ENCODE measurements at regions not wholly inside any gene's neighbourhood (a gene's known extent, or its start where the extent isn't known, plus 50 kb on each side); places are given as distances from the start of the nearest gene placed in this dataset.
"Not testable (repeated sequence)": the region's sequence is repeated elsewhere in the genome, so short reads cannot be mapped to it uniquely, and the experiment has no call there.

DNA sequence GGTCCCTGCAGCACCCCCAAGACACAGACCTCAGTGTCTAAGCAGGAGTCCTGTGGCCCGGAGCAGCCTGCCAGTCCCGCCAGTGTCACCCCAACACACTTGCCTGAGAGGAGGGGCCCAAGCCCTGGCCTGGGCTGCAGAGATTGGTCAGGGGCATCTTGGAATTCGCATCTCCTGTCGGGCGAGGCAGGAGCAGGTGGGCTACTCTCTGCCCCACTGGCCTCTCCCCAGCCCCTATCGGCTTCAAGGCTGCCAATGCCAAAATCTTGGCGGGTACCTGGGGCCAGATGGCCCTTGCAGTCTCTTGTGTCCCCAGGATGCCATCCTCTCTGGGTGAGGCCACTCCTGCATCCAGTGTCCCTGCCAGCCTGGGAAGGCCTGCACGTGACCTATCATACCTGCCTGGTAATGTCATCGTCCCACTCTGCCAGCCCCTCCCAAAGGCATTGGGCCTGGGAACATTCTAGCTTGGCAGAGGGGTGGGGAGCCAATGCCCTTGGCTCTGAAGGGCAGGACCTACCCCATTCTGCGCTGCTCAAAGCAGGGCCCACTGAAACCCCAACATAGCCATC is 304.6 kb downstream of the CCDC74A start:
- DNase-seq; intact Hi-C loops (cut with DNase I): not testable (repeated sequence)

DNA sequence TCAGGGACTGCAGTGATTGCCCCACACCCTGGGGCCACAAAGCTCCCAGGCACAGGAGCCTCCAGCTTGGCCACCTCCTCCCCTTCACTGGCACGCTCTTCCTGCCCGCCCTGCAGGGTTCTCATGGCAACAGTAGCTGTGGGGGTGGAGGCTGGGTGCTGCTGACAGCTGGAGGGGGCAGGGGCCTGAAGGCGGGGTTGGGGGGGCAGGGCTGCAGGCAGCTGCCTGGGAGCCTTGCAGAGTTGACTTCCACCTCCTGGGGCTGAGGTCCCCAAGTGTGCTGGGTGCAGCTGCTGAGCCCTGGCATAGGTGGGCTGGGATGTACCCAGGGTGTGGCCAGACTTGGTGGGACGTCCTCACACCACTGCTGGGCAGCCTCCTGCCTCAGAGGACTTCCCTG is 305.2 kb downstream of the CCDC74A start:
- peak in 36 of 42 donors; percentile 16 to 85 (median 61) for DNase-seq
- intact Hi-C loops (cut with DNase I) = not testable (repeated sequence)

DNA sequence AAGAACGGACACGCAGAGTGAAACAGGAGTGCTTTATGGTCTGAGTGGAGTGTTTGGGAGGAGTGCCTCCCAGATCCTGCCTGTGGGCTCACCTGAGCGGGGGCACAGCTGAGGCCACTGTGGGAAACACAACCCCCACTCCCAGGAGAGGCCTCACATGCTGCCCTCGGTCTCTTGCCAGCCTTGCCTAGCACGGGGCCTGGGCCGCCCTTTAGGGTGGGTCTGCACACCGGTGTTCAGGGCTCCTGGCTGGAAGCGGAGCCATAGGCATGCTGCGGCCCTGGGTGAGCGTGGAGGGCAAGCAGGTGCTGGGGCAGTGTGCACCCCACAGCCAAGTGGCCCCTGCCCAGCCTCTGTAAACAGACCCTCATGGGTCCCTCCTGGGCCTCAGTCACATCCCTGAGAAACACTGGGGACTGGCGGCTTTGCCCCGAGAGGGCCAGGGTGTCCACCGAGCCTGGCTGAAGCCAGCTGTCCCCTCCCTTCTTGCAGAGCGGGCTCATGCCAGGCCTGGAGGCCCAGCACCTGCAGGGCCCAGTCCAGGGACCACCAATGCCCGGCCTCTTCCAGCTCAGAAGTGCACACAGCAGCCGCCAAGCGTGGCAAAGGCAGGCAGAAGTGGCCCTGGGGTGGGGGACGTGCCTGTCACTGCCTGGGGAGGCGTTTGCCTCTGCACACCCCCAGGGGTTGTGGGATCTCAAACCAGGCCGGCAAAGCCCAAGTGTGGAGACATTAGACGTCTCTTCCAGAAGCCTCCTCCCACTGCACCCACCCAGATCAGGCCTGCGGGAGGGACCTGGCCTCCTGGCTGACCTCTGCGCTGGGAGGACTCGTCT is 305.9 kb downstream of the CCDC74A start:
- intact Hi-C loops (cut with DNase I); DNase-seq: not testable (repeated sequence)

DNA sequence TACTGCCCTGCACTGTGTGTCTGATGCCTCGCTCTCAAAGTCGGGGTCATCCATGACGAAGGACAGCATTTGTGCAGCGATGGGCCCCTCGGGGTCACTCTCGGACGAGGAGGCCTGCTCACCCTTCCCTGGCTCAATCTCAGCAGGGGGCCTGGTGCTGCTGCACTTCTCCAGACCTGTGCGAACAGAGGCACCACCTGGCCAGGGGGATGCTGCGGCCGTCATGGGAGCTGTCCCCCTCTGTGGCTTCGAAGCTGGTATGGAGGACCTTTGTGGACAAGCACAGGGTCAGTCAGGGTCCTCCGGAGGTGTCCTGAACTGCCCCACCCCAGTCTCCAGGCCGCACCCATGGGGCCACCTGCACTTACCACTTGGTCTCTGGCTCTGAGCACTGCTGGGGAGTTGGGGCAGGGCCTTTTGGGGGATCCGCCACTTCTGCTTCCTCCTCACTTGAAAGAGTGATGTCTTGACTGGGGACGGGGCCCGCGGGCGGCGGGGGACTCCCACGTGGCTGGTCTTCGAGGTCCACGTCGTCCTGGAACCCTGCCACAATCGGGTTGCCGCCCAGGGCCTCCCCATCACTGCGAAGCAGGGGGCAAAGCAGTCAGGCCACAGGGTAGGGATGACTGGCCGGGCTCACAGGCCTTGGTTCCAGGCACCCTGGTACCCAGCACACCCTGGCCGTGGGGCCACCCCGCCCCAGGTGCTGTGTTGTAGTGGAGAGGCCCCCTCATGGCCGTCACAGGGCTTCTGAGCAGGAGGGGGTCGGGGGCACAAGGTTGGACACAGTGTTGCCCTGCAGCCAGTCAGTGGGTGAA is 306.7 kb downstream of the CCDC74A start:
- intact Hi-C loops (cut with DNase I); DNase-seq: not testable (repeated sequence)

DNA sequence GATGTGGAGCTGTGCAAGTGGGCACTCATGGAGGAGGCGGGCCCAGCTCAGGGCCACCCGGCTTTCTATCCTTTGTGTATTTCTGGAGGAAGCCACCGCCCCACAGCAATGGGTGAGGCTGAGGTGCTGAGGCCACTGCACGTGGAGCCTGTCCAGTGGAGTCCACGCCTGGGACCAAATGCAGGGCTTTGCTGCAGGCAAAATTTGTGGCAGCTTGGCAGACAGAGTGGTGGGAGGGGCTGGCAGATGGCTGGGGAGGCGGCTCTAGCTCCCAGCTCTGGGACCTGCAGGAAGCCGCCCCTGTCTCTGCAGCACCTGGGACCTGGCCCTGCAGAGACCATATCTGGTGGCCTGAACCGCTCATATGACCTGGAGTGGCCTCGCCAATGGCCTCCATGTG is 307.3 kb downstream of the CCDC74A start:
- intact Hi-C loops (cut with DNase I) = not testable (repeated sequence)
- DNase-seq = peak in 1 of 42 donors; percentile 12

- DNase-seq = no peak
- intact Hi-C loops (cut with DNase I) = no loop called here
Observed at GRCh38 chr2:131835621-131836091, 308.0 kb downstream of the CCDC74A start.

DNA sequence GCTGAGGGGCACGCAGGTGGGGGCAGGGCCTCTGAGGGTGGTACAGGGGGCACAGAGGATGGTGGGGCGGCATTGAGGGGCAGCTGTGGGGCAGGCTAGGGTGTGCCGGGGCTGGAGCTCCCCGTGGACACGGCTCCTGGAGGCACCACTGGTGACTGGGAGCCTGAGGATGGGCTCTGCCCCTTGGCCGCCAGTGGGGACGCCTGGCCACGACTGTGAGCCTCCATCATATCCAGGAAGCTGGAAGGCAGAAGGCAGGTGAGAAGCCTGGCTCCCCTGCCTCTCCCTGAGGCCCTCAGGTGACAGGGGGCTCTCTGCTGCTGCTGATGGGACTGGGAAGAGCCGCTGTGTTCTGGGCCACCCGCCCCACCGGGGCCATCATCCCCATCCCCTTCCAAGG is 308.4 kb downstream of the CCDC74A start:
- intact Hi-C loops (cut with DNase I); DNase-seq: not testable (repeated sequence)

DNA sequence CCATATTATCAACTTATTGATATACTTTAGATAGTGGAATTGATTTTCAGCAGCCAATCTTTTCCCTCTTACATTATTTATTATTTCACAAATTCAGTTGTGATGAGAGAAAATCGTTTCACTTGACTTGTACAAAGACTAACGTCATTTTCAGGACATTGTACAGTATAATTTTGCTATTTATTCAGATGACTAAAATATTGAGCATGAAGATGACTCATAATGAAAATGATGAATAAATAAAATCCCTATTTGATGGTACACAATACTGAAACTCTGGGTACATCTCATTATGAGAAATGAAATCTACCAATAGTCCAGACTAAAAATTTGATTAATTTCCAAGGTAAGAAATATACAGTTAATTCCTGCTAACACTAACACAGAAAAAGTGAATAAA is 316.4 kb downstream of the CCDC74A start:
- intact Hi-C loops (cut with DNase I); DNase-seq: not testable (repeated sequence)

DNA sequence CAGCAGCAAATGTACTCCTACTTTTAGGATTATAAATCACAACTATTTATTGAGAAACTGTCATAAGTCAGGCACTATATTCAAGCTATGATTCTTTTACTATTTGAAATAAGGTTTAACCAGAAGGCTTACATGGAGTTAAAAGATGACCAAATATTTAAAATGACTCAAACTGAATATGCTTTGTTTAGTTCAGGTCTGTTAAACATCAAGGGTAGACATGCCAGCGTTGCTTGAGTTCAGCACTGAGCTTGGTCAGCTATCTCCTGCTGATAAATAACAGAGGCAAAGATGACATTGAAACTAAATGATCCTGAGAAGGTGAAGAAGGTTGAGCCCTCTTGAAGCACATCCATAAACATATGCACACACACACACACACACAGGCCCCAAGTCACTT is 305.6 kb downstream of the ANKRD30BL start:
- intact Hi-C loops (cut with DNase I) = not testable (repeated sequence)

GRCh38 chr2:131858197-131858596 is 303.6 kb downstream of the ANKRD30BL start:
- DNase-seq; intact Hi-C loops (cut with DNase I): not testable (repeated sequence)

More for the DNA sequence above, 305.6 kb downstream of the ANKRD30BL start:
- DNase-seq = not testable (repeated sequence)

Measured in head of caudate nucleus (tissue), 42 donors.